Activated naive CD4-positive, alpha-beta T cell treated with anti-CD3 and anti-CD28 coated beads, Interleukin-2, amount 50 U/mL, for 72 hours (primary cell): ENCODE measurements at regions not wholly inside any gene's neighbourhood (a gene's known extent, or its start where the extent isn't known, plus 50 kb on each side); places are given as distances from the start of the nearest gene placed in this dataset.
A peak's percentile ranks its signal among the peaks of the same experiment; 100 is the strongest.

Experiments used
- ATAC-seq, 2 donors: fragments of 150-1000 bp; cut with Tn5 transposase; 2 replicates each; pipeline ENCODE4 v1.10.0; 2021; ENCODE audit warnings: mild to moderate bottlenecking in 2 of 2, moderate library complexity in 2 of 2
- DNase-seq, 2 donors: peaks; one replicate each; pipeline ENCODE4 v3.0.0; 2021 to 2022; ENCODE audit warnings: low spot score in 2 of 2
- H3K27ac Mint-ChIP-seq, 2 donors: one replicate each; pipeline ENCODE4 v1.8.0; 2022; ENCODE audit warnings: mild to moderate bottlenecking in 2 of 2, mixed read lengths in 2 of 2
- H3K36me3 Mint-ChIP-seq, 2 donors: one replicate each; pipeline ENCODE4 v1.8.0; 2022; ENCODE audit warnings: mixed read lengths in 2 of 2
- H3K9me3 Mint-ChIP-seq, 2 donors: one replicate each; pipeline ENCODE4 v1.8.0; 2022; ENCODE audit warnings: mixed read lengths in 2 of 2

DNA sequence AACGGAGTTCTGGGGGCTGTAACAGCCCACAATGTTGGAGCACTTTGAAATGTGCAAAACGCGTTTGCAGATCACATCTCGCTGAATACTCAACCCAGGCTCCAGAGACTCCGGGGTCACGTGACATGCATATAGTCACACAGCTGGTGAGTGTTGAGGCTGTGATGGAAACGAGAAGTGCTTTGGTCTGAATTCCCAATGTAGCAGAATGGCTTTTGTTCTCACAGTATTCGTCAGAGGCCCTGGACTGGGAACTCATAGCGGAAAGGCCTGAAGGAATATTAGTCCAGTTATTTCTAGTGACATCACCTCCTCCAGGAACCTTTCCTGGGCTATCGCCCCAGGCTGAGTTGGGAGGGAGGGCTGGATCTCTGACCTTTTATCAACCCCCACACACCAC lies 95.8 kb upstream of the CRHR1 start:
- no peaks in the 10 kb centered on the region for H3K36me3 Mint-ChIP-seq
- no peak overlapping the region for H3K27ac Mint-ChIP-seq
- no peaks in the 10 kb centered on the region for H3K9me3 Mint-ChIP-seq
- ATAC-seq (no peak), DNase-seq (no peak)

DNA sequence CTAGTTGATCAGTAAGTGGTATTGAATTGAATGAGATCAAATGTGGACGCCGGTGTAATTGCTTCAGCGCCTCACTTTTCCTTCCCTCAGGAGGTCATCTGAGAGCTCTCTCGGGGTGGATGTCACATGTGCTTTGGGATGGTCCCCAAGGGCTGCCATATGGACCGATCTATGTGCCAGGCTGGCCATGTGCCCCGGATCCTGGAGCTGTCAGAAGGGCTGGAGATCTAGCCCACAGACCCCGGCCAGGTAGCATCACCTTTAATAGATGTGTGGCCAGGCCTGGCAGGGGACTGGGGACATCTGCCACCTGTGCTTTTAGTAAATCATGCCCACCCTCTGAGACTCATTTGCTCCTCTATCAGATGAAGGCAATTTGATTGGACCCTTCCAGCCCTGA lies 95.3 kb upstream of the CRHR1 start:
- Mint-ChIP-seq H3K9me3 (no peaks in the 10 kb centered on the region), H3K36me3 (no peaks in the 10 kb centered on the region), H3K27ac (no peak overlapping the region)
- ATAC-seq: no peak
- DNase-seq: no peak

DNA sequence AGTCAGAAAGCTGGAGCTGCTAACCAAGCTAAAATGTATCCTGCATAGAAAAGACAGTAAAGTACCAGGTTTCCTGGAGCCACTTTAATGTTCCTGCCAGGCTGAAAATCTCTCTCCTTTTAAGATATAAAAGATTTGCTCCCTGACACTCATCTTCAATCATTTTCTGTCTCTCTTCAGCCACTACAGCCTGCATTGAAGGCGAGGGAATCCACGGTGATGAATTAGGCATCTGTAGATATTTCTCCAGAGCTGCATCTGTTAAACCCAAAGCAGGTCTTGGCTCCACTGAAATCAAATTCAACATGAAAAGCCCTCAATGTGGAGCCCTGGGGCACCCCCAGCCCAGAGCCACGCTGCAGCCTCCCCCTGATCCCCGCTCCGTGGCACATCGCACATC lies 94.7 kb upstream of the CRHR1 start:
- H3K27ac Mint-ChIP-seq: no peak overlapping the region
- DNase-seq (no peak), ATAC-seq (no peak)
- no peaks in the 10 kb centered on the region for H3K36me3 Mint-ChIP-seq
- no peaks in the 10 kb centered on the region for H3K9me3 Mint-ChIP-seq

DNA sequence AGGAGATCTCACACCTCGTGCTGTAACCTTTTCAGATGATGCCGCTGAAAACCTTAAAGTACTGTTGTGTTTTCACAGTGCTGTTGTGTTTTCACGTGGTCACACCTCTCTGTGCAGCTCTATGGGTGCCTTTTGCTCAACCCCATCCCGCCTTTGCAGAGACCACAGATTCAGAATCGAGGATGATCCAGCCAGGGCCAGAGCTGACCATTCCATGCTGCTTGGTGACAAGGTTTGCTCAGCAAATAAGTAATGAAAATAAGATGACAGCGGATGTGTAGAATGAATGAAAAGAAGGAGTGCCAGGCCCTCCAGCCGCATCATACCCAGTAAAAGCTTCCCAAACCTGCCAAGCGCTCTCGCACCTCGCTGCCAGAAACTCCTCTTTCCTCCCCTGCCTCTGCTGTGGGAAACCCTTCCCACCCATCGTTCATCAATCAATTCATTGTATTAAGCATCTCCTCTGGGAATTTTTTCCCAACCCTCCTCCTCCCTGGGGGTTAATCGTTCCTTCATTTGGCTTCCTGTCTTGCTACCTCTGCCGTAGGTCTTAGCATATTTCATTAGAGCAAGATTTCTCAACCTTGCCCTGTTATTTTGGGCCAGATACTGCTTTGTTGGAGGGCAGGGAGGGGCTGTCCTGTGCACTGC lies 93.4 kb upstream of the CRHR1 start:
- Mint-ChIP-seq H3K27ac (no peak overlapping the region), H3K36me3 (no peaks in the 10 kb centered on the region), H3K9me3 (no peaks in the 10 kb centered on the region)
- no peak for ATAC-seq
- no peak for DNase-seq

DNA sequence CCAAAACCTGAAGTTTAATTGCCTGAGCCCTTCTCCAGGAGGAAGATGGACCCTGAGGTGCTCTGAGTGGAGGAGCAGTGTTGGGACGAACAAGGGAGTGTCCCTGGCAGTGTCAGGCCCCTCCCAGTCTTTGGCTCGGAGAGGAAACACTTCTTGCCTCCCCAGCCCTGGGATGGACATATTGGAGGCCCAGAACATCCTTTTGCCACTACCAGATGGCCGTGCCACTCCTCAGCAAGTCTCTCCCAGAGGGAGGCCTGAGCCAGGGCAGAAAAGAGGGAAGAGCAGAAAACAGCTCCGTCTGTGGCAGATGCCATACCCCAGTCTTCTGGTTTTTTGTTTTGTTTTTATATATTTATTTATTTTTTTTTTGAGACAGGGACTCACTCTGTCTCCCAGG lies 91.5 kb upstream of the CRHR1 start:
- ATAC-seq (no peak), DNase-seq (no peak)
- Mint-ChIP-seq H3K9me3 (no peaks in the 10 kb centered on the region), H3K36me3 (no peaks in the 10 kb centered on the region), H3K27ac (no peak overlapping the region)

DNA sequence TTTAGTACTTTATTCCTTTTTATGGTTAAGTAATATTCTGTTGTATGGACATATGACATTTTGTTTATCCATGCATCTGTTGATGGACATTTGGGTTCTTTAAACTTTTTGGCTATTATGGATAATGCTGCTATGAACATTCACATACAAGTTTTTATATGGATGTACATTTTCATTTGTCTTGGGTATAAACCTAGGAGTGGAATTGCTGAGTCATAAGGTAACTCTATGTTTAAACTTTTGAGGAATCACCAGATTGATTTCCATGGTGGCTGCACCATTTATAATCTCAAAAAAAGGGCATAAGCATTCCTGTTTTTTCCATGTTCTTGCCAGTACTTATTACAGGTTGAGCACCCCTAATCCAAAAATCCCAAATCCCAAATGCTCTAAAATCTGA lies 90.3 kb upstream of the CRHR1 start:
- H3K27ac Mint-ChIP-seq: no peak overlapping the region
- no peaks in the 10 kb centered on the region for H3K36me3 Mint-ChIP-seq
- no peak for DNase-seq
- no peaks in the 10 kb centered on the region for H3K9me3 Mint-ChIP-seq
- no peak for ATAC-seq

DNA sequence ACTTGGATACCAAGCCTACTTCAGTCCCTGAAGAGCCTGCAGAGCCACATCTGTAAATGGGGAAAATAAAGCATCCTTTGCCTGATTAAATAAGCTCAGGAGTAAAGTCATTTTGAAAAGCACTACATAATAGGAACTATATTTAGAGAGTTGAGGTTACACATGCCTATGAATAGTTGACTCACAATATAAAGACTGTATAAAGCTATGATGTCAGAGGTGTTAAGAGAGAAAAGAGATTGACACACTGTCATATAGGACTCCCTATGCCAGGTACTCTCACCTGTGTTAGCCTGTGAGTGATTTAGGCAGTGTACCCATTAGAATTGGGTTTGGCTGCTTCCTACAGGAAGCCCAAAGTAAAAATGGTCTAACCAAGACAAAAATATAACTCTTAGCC lies 87.7 kb upstream of the CRHR1 start:
- Mint-ChIP-seq H3K9me3 (no peaks in the 10 kb centered on the region), H3K36me3 (no peaks in the 10 kb centered on the region)
- ATAC-seq: peak; percentile 61 to 80

DNA sequence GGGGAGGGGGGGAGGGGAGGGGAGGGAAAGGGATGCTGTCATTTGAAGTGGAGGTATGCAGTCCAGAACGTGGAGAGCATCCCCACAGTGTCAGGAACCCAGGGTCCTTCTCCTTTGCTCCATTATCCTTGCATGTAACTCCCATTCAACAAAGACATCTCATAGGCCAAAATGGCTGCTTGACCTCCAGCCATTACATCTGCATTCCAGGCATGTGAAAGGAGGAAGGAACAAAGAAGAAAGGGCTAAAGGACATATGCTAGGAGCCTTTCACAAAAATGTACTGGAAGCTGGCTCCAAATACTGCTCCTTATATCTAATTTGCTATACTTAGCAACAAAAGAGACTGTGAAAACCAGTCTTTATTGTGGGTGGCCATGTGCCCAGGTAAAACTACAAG lies 87.0 kb upstream of the CRHR1 start:
- ATAC-seq: no peak
- Mint-ChIP-seq H3K27ac (no peak overlapping the region), H3K9me3 (no peaks in the 10 kb centered on the region), H3K36me3 (no peaks in the 10 kb centered on the region)
- DNase-seq: no peak

More for the DNA sequence above, 87.7 kb upstream of the CRHR1 start:
- H3K27ac Mint-ChIP-seq: no peak overlapping the region
- no peak for DNase-seq

DNA sequence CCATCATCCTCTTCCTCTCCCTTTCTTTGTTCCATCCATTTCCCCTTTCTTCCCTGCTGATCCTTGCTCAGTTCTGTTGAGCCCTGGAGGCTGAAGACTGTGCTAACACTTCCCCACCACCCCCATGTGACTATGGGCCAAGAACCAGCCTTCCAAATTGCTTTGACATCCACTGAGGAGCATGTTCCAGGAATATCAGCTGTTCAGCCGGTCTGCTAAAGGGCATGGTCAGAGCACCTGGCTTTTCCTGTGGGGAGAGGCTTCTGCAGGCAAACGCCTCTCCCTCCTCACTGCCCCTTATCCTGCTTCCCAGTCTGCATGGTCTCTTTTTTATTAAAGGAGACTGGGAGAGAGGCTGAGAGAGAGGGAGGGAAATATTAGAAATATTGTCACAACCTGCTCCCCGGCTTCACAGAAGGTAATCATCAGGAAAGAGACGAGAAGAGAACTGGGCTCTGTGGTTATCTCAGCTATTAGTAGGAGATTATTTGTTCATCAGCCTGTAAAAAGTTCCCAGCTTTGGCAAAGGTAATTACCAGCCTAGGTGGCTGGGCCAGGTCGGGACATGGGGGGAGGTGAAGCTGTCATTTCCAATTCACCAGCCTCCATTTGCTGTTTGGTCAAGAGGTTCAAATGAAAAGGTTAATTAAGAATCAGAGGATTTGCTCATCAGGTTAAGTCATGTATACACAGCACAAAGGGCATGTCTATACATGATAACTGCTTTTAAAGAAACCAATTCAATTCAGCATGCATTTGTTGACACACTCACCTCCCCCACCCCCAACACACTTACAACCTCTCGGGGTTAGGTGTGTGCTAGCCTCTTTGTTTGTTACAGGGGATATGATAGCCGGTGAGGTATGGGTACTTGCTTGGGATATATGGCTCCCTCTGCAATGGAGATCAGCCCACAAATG lies 83.7 kb upstream of the CRHR1 start:
- ATAC-seq: no peak
- no peaks in the 10 kb centered on the region for H3K9me3 Mint-ChIP-seq
- no peak overlapping the region for H3K27ac Mint-ChIP-seq
- no peak for DNase-seq
- no peaks in the 10 kb centered on the region for H3K36me3 Mint-ChIP-seq

DNA sequence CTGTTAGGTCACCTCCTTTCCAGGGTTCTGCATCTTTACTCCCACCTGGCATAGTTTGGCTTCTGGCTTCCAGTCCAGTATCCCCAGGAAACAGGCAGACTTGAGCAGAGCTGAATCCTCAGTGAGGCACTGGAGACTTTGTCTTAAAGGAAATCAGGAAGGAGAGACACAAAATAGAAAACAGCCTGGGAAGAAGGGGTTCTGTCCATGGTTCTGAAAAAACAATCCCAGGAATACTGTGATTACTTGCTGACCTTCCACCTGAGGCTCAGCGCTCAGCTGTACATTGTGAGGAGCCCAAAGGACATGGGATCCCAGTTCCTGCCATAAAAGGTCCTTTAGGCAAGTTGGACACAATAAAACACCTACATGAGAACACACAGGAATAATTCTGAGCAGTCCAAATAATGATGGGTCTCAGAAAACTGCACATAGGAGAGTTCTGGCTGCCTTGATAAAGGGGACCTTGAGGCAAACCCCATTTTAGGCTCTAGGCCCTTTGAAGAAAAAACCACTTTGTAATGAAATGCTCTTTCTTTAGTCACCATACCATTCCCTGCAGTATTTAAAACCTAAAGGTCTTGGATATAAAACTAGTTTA lies 81.4 kb upstream of the CRHR1 start:
- Mint-ChIP-seq H3K36me3 (no peaks in the 10 kb centered on the region), H3K27ac (no peak overlapping the region), H3K9me3 (no peaks in the 10 kb centered on the region)
- DNase-seq (no peak), ATAC-seq (no peak)

DNA sequence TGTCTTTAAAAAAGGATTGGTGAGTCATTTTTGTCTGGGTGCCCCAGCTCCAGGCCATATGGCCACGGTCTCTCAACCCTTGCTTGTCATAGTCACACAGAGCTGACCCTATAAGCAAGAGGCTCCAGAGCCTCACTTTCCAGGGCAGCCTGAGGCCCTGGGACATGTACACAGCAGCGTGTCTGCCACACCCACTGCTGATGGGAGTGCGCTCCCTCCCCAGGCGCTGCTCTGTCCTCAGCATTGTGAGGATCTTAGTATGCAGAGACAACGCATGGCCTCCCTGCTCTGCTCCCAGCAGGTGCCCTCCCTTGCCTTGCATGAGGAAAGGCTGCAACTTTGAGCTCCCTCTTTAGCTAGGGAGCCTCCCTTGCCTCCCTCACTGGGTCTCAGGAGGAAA lies 80.8 kb upstream of the CRHR1 start:
- H3K9me3 Mint-ChIP-seq: no peaks in the 10 kb centered on the region
- no peak for ATAC-seq
- no peaks in the 10 kb centered on the region for H3K36me3 Mint-ChIP-seq
- DNase-seq: no peak
- H3K27ac Mint-ChIP-seq: no peak overlapping the region

DNA sequence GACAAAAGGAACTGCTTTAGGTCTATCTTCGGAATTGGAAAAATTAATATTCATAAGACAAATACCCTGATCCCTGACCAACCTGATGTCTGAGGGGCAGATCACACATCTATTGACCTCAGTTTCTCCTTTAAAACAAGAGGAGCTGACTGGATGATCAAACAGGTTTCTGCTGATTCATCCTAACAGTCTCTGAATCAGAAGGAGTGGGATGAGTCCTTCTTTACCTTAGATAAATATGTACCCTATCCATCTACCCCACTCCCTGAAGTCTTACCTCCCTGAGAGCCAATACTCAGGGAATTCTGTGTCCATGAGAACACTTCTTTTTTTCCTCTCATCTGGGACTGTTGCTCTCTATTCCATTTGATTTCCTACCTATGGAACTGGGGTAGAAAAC lies 80.3 kb upstream of the CRHR1 start:
- no peak overlapping the region for H3K27ac Mint-ChIP-seq
- ATAC-seq: no peak
- no peaks in the 10 kb centered on the region for H3K9me3 Mint-ChIP-seq
- DNase-seq: no peak
- H3K36me3 Mint-ChIP-seq: no peaks in the 10 kb centered on the region

DNA sequence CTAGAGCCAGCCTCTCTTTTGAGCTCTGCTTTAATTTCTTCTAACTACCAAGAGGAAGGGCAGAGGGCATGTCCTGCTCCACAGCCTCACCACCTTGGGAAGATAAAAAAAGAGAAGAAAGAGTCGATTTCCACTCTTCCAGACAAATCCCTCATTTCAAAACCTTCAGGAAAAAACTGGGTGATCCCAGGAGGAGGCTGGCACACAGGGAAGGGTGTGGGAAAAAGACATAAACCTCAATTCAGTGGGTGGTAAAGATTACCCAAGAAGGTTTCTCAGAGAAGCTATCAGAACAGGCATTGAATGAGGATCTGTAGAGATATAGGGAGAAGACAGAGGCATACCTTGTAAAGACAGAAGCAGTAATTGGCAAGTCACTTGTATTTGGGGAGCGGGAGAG lies 79.9 kb upstream of the CRHR1 start:
- DNase-seq: no peak
- Mint-ChIP-seq H3K9me3 (no peaks in the 10 kb centered on the region), H3K27ac (no peak overlapping the region), H3K36me3 (no peaks in the 10 kb centered on the region)
- no peak for ATAC-seq

DNA sequence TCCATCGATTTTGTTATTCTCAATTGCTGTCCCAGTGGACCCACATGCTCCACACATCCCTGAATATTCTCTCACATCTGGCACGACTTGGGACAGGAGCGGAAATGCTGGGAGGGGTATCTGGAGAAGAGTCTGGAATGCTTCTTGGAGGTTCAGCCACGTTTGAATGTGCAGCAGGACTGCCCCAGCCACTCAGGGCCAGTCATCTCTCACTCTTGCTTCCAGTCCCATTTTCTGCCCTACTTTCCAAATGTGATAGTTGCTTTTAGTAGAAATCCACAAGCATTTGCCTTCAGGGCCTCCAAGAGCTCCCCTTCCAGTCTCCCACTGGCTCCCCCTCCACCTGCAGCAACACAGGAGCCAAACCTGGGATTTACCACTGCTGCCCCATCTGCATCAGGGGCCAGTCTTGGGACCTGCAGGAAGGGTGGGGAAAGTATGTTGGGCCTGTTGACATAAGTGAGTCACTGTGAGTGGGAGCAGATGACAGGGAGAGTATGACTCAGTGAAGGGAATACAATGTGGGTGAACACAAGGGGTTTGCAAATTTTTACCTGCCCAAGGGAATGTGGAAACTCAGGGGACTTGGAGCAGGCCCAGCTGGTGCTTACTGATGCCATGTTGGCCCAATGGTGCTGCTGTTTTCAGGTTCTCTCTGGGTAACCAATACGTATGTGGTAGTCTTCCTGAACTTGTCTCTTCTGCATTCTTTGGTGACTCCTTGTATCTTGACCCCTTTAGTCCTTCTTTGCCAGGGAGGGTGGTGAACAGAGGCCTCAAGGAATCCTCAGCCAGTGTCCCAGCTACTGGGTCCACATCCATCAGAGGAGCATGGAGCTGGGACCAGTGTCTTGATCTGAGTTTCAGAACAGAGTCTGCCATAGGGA lies 78.8 kb upstream of the CRHR1 start:
- H3K27ac Mint-ChIP-seq: no peak overlapping the region
- ATAC-seq: peak; percentile 91
- no peak for DNase-seq
- no peaks in the 10 kb centered on the region for H3K9me3 Mint-ChIP-seq
- no peaks in the 10 kb centered on the region for H3K36me3 Mint-ChIP-seq

DNA sequence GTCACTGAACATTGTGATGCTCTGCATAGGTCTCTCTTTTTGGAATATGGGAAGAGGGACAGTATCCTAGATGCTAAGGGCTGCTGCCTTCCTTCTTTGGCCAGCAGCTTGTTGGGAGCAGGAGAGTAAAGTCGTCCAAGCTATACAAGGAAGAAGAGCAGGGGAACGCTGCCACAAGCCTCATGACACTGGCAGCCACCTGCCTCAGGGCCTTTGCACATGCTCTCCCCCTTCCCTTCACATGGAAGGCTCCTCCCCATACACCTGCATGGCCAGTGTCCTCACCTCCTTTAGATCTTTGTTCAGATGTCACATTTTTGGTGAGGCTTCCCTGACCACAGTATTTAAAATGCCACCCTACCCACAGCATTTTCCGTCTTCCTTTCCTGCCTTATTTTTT lies 78.1 kb upstream of the CRHR1 start:
- DNase-seq: no peak
- no peaks in the 10 kb centered on the region for H3K9me3 Mint-ChIP-seq
- H3K36me3 Mint-ChIP-seq: no peaks in the 10 kb centered on the region
- ATAC-seq: no peak
- no peak overlapping the region for H3K27ac Mint-ChIP-seq

DNA sequence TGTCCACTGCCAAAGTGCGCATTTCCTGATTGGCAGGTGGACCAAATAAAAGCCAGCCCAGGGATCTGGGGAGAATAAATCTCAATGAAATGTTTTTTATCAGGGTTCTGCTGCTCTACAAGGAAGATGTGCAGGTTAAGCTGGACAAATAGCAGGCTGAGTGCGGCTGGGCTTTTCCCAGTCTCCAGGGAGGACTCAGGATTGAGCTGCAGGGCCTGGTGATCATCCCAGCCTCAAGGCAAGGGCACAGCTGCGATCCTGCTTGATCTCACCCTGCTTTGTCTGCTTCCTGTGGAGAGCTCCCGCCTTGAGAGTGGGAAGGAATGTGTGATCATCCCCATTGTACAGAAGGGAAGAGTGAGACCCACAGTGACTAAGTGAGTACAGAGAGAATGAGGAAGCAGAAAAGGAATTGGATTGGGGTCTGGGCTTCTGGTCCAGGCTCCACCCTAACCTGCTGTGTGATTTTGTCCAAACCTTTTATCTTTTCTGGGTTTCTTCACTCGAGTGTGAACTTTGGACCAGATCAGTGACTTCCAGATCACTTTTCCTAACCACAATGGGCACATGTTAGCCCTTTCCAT lies 75.3 kb upstream of the CRHR1 start:
- H3K9me3 Mint-ChIP-seq: no peaks in the 10 kb centered on the region
- H3K36me3 Mint-ChIP-seq: no peaks in the 10 kb centered on the region
- no peak overlapping the region for H3K27ac Mint-ChIP-seq
- ATAC-seq: no peak
- DNase-seq: no peak
